ENCODE measurements at regions not wholly inside any gene's neighbourhood (a gene's known extent, or its start where the extent isn't known, plus 50 kb on each side); places are given as distances from the start of the nearest gene placed in this dataset.

DNA sequence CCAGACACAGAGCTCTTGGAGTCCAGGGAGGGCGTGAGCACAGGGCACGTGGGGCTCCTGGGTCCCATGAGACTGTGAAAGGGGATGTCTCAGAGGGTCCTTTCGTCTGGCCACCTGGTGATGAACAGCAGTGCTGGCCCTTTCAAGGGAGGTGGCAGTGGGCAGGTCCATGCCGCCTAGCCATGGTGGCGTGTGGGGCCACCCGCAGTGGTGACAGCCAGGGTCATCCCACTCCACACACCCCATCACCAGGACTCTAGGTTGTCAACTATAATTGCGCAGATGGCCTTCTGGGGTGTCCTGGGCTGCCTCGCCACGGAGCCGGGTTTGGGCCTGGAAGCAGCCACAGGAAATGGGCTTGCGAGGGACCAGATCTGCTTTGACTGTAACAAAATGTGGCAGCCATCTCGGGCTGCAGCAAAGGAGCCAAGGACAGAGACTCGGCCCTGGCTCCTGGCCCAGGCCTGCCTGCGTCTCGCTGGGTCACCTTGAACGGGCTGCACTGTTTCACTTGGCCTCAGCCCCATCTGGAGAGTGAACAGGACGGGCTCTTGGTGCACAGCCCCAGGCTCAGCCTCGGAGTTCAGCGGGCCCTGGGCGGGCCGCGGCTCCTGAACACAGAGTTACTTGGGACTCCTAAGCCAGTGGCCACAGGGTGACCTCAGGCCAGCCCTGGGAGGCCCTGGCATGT lies 1350.5 kb downstream of the BRD1 start:
- Histone ChIP-seq H3K27ac (no peak overlapping the region), H3K4me1 (no peaks in the 10 kb centered on the region), H3K9me3 (no peaks in the 10 kb centered on the region), H3K36me3 (no peaks in the 10 kb centered on the region), H3K27me3 (peaks cover 0 to 9% (median 5%) of the 10 kb centered on the region in 3 donors), H3K4me3 (no peak overlapping the region)
- DNase-seq, result no peak
- intact Hi-C loops (cut with DNase I), result no loop called here
- no peak for TF ChIP-seq CTCF (IDR thresholded peaks at IDR 0.05)
- no peak for TF ChIP-seq POLR2AphosphoS5 (IDR thresholded peaks at IDR 0.05)
- TF ChIP-seq POLR2A (IDR thresholded peaks at IDR 0.05), result no peak
- no peak for TF ChIP-seq EP300 (IDR thresholded peaks at IDR 0.05)
- WGBS, 2 donors, result 88 to 92% methylated on average over 22 of the region's 22 CpGs

- Histone ChIP-seq H3K27me3 (peaks cover 0 to 9% (median 5%) of the 10 kb centered on the region in 3 donors), H3K9me3 (no peaks in the 10 kb centered on the region), H3K4me3 (no peak overlapping the region), H3K4me1 (no peaks in the 10 kb centered on the region), H3K27ac (no peak overlapping the region), H3K36me3 (no peaks in the 10 kb centered on the region)
- no peak for DNase-seq
- TF ChIP-seq POLR2A (IDR thresholded peaks at IDR 0.05) (no peak), CTCF (IDR thresholded peaks at IDR 0.05) (no peak), POLR2AphosphoS5 (IDR thresholded peaks at IDR 0.05) (no peak), EP300 (IDR thresholded peaks at IDR 0.05) (no peak)
- intact Hi-C loops (cut with DNase I), result no loop called here
- 90 to 92% methylated on average over 5 of the region's 5 CpGs for whole genome bisulfite sequencing, 2 donors
Observed at GRCh38 chr22:48476577-48476976, 1351.1 kb downstream of the BRD1 start.

DNA sequence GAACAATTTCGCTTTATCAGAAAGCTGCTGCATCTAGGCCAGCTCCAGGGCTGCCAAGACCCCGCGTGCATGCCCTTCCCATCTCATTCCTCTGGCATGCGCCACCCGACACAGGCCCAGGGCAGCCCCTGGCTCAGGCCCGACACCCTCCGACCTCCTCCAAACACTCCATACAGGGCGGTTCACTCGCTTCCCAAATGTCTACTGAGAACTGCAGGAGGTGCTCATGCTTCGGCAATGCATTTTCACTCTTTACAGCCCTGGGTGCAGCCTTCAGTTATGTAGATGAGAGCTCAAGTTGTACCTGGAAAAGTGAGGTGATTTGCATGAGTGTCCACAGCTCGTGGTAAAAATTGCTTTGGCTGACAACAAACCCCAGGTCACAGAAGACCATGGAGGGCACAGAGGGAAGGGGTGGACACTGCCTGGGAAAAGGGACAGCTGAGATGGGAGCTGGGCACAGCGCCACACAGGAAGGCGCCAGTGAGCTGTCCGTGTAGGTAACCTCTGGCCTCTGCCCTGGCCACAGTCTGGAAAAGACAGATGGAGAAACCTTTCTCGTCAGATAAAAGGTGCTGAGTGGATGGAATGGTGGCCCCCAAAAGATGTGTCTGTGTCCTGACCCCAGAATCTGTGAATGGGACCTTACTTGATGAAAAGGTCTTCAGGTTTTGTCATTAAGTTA lies 1351.9 kb downstream of the BRD1 start:
- Histone ChIP-seq H3K27ac (no peak overlapping the region), H3K36me3 (no peaks in the 10 kb centered on the region), H3K4me3 (no peak overlapping the region), H3K9me3 (no peaks in the 10 kb centered on the region), H3K4me1 (no peaks in the 10 kb centered on the region), H3K27me3 (peaks cover 0 to 9% (median 5%) of the 10 kb centered on the region in 3 donors)
- WGBS, 2 donors, result 86 to 88% methylated on average over 15 of the region's 15 CpGs
- no peak for TF ChIP-seq POLR2A (IDR thresholded peaks at IDR 0.05)
- no peak for TF ChIP-seq EP300 (IDR thresholded peaks at IDR 0.05)
- no peak for TF ChIP-seq CTCF (IDR thresholded peaks at IDR 0.05)
- no peak for TF ChIP-seq POLR2AphosphoS5 (IDR thresholded peaks at IDR 0.05)
- no peak for DNase-seq
- intact Hi-C loops (cut with DNase I), result no loop called here

DNA sequence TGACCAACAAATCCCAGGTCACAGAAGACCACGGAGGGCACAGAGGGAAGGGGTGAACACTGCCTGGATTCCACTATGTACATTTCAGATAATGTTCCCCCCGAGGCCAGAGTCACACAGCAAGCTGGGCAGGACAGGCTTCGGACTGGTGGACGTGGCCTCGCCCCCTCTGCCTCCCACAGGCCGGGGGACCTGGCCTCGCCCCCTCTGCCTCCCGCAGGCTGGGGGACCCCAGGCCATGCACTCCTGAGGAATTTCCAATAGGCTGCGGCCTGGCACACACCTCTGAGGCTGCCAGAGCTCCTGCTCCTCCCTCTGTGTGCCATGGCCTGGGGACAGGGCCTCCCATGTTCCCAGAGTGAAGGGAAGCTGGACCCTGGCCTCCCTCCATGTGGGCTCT lies 1352.8 kb downstream of the BRD1 start:
- no peaks in the 10 kb centered on the region for H3K36me3 ChIP-seq
- intact Hi-C loops (cut with DNase I), result no loop called here
- DNase-seq, result no peak
- no peak overlapping the region for H3K4me3 ChIP-seq
- TF ChIP-seq EP300 (IDR thresholded peaks at IDR 0.05), result no peak
- TF ChIP-seq CTCF (IDR thresholded peaks at IDR 0.05), result no peak
- no peak for TF ChIP-seq POLR2AphosphoS5 (IDR thresholded peaks at IDR 0.05)
- TF ChIP-seq POLR2A (IDR thresholded peaks at IDR 0.05), result no peak
- no peak overlapping the region for H3K27ac ChIP-seq
- peaks cover 0 to 9% (median 5%) of the 10 kb centered on the region in 3 donors for H3K27me3 ChIP-seq
- WGBS, 2 donors, result 76 to 89% methylated on average over 9 of the region's 9 CpGs
- no peaks in the 10 kb centered on the region for H3K9me3 ChIP-seq
- no peaks in the 10 kb centered on the region for H3K4me1 ChIP-seq
